ENCODE measurements at regions not wholly inside any gene's neighbourhood (a gene's known extent, or its start where the extent isn't known, plus 50 kb on each side); places are given as distances from the start of the nearest gene placed in this dataset.

- DNase-seq = no peak
These were observed 757.3 kb downstream of the DOK5 start for GRCh38 chr20:55232647-55233046.

DNA sequence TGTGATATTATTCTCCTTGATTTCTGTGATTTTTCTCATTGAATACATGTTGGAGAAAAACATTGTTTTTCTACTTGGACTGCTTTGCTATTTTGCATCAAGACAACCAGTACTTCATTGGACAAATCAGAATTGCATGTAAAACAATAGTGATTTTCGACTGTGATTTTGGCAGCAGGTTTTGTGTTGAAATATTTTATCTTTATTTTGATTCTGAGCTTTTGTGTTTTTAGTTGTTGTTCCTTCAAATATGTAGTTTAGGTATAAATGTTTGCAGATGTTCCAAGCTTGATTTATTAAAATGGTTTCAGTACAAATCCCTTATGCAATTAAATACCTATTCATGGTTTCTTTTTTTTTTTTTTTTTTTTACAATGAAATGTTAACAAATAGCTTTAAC lies 754.1 kb downstream of the DOK5 start:
- no peak for DNase-seq

DNA sequence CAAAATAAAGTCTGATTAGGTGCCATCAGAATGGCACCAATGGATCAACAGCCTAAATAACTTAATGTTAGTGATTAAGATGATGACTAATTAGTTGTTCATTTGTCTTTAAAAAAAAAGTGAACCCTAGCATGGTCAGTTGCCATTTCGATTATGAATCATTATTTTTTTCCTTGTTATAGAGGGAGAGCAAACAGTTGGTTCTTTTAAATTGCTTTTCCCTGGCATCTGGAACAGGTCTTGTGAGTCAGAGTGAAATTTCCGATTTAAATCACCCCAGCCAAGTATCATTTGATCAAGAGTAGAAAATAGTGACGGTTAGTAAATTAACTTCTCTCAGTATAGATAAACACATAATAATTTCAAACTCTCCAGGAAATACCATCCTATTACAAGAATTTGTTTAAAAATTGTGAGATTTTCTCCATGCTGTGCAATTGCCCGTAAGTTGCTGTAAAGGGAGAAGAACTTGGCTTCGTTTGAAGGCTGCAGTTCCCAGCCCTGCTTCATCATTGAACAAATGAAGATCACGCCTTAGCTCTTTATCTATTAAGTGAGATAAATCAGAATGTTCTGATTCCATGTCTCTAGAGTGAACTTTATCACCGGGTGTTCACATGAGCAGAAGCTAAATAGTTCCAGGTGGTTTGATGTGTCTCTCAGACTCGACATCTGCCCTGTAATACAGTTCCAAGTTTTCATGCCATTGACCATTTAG lies 741.3 kb downstream of the DOK5 start:
- no peak for DNase-seq

DNA sequence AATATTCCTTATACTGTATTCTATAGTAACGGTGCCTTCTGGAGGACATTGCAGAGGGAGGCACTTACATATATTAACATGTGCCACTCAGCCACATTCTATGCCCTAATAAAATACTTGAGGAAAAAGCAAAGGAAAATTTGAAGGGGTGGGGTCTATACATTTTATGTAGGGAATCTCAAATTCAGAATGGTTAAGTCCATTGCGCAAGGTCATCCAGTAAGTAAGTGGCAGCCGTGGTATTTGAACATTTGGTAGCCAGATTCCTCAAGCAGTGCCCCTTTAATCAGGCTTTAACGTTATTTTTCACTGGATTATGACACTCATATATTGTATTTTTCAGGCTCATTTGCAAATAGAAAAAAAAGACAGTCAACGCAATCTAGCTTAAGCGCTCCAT lies 738.3 kb downstream of the DOK5 start:
- DNase-seq = no peak

- no peak for DNase-seq
These were observed 736.1 kb downstream of the DOK5 start for GRCh38 chr20:55211481-55211880.

GRCh38 chr20:55205665-55206064 lies 730.3 kb downstream of the DOK5 start:
- DNase-seq = no peak

GRCh38 chr20:55200317-55200716 lies 724.9 kb downstream of the DOK5 start:
- DNase-seq = no peak

DNA sequence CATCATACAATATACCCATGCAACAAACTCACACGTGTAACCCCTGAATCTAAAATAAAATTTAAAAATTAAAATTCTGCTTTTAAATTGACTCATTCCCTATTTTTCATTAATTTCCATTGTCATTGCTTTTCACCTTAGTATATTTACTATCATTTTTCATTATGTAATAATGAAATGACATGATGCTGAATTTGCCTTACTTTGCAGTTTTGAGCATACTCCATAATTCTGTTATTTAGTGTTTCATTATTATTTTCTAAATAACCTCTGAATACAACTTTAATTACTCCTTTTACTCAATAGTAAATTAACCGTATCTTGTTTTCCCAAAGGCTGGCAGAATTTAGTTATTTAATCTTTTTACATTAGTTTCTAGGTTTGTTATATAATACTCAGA lies 719.6 kb downstream of the DOK5 start:
- no peak for DNase-seq

- DNase-seq = no peak
These were observed 710.8 kb downstream of the DOK5 start for GRCh38 chr20:55186228-55186627.

DNA sequence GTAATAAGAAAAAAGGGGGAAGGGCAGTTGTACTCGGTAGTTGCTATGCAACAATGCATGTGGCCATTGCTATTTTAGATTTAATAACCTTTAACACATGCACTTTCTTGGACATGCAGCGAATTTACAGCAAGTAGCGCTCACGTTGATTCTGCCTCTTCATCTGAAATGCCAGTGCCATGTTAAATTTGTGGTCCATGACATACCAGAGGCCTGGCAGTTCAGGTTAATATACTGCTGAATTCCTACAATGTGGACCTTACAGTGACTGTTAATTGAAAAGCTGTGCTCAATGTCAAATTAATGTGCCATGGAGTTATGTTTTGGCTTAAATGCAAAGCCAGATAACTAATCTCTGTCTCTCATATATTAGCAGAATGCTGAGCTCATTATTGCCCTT lies 699.7 kb downstream of the DOK5 start:
- DNase-seq = no peak

DNA sequence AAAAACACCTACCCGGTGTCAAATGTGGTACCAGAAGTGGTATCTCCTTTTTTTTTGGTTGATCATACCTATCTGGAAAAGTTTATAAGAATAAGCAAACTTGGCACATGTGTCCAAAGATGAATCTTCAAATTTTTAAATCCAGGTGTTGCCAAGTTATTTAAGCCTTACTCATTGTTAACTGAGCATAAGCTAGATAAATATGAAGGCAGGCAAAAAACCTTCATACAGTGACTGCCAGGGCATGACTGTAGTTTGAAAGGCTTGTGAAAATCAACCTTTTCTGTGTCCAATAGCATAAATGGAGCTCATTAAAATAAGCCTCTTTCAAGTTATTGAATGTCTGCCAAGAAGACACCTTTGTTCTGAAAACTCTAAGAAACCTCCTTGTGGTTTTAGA lies 699.2 kb downstream of the DOK5 start:
- DNase-seq = no peak

- DNase-seq = no peak
These were observed 698.8 kb downstream of the DOK5 start for GRCh38 chr20:55174172-55174571.

GRCh38 chr20:55173601-55174000 lies 698.2 kb downstream of the DOK5 start:
- no peak for DNase-seq

GRCh38 chr20:55172310-55173002 lies 697.1 kb downstream of the DOK5 start:
- no peak for DNase-seq

- DNase-seq = no peak
These were observed 690.7 kb downstream of the DOK5 start for GRCh38 chr20:55166063-55166462.

- no peak for DNase-seq
These were observed 685.6 kb downstream of the DOK5 start for GRCh38 chr20:55160996-55161395.

DNA sequence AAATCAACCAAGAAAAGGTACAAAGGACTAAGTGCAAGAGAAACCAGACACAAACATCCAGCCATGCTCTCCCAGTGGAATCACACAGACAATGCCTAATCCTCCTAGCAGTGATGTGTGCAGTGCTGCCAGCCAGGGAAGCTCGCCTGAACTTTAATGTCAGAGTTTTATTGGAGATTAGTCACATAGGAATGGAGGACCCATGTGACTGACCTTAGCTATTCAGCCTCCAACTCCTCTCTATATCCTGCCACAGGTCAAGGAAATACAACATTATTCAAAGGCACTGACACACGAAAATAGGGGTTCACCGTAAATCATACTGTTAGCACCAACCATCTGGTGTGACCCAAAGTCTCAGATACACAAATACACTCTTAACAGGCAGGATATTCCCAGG lies 684.6 kb downstream of the DOK5 start:
- DNase-seq = no peak

DNA sequence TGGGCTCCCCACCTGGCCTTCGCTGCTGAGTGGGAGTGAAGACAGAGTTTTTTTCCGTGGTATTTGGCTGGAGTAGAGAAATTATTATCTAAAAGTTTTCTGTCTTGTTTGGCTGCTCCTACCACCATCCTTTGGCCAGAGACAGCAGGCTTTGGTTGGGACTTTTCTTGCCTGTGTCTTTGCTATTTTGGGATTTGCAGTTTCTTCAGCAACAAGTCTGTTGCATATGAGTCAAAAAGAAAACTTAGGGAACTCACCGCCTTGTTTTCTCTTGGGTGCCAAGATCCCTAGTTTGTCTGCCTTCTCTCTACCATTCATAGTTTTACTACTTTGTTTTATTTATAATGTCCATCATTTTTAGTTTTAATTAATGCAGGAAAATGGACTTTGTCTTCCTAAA lies 683.8 kb downstream of the DOK5 start:
- DNase-seq = no peak

GRCh38 chr20:55158446-55158845 lies 683.1 kb downstream of the DOK5 start:
- no peak for DNase-seq

DNA sequence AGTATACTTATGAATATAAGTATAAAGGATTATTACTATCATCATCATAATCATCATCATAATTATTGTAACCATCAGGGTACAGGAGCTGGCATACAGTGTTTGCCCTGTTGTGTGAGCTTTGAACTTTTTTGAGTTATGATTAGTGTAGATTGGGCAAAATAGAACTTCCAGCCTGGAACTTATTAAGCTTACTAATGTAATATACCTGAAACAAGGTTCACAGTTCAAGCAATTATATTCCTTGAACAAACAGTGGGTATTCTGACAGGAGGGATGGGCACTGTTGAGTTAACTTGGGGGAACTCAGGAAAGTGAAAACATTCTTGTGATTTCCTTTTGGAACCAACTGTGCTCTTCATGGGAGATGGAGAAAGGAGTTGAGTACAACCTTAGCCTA lies 680.0 kb downstream of the DOK5 start:
- DNase-seq = no peak

DNA sequence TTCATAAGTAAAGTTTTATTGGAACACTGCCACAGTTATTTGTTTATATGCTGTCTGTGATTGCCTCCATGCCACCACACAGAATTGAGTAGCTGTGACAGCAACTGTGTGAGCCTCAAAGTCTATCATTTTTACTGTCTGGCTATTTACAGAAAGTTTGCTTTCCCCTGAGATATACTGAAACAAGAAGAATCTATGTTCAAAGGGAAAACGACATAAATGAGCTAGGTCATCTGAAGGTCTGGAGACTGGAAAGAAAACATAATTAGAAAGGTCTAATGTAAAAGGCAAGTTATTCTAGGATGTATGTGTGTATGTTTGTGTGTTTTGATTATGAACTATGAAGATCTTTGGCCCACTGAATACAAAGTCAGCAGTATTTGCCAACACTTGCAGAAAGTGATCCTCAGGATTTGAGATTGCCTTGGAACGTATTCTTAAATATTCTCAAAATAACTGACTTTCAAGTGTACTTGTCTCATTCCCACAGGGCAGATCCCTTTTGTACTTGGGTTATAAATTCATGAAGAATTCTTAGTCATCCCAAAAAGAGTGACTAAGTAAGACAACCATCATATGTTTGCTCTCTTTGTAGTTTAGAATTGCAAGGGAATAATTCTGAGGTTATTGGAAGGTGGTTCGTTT lies 677.7 kb downstream of the DOK5 start:
- no peak for DNase-seq

- no peak for DNase-seq
These were observed 675.8 kb downstream of the DOK5 start for GRCh38 chr20:55151171-55151570.

DNA sequence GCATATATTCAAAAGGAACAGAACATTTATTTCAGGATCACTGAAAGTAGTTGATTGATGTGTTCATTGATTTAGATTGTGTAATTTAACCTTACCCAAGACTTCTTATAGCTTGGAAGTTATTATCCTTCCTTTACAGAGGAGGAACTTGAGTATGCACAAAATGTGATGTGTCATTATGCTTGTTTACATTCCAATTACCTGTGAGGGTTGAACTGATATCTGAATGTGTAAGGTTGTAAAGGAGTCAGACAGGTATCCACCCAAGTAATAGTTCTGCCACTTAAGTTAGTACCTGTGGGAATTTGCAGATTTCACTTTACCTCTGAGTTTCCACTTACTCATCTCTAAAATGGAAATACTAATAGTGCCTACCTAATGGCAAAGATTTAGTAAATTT lies 668.2 kb downstream of the DOK5 start:
- DNase-seq = no peak

DNA sequence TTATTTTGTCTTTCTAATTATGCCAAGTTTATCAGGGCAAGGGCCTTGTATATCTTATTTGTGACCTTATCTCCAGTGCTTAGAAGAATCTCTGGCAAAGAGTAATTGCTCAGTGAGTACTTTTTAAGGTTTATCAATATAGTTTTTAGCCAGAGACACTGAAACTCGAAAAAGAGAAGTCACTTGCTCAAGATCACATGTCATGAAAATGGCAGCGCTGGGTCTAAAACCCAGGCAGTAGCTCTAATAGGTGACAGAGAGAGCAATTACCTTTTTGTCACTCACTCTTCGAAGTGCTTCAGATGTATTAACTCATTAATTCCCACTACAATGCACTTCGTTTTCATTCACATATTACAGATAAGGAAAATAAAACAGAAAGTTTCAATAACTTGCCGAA lies 667.5 kb downstream of the DOK5 start:
- DNase-seq = no peak
